Stromal cell of bone marrow (primary cell): ENCODE measurements at regions not wholly inside any gene's neighbourhood (a gene's known extent, or its start where the extent isn't known, plus 50 kb on each side); places are given as distances from the start of the nearest gene placed in this dataset.

Experiments
- DNase-seq: peaks from one replicate; pipeline ENCODE4 v3.0.0-alpha.2; 2012; ENCODE audit warnings: low read depth

- DNase-seq, result no peak
Observed at GRCh38 chr11:19336331-19336730, 95.6 kb upstream of the E2F8 start.

- no peak for DNase-seq
Observed at GRCh38 chr11:19332476-19332875, 91.7 kb upstream of the E2F8 start.

- DNase-seq, result no peak
Observed at GRCh38 chr11:19330416-19330815, 89.7 kb upstream of the E2F8 start.

GRCh38 chr11:19329970-19330369, 89.2 kb upstream of the E2F8 start:
- DNase-seq, result no peak

- DNase-seq, result no peak
Observed at GRCh38 chr11:19328586-19329311, 88.0 kb upstream of the E2F8 start.

GRCh38 chr11:19327280-19327679, 86.5 kb upstream of the E2F8 start:
- no peak for DNase-seq

GRCh38 chr11:19326499-19326898, 85.8 kb upstream of the E2F8 start:
- DNase-seq, result no peak

GRCh38 chr11:19323502-19323901, 82.8 kb upstream of the E2F8 start:
- DNase-seq, result no peak

- DNase-seq, result no peak
Observed at GRCh38 chr11:19321351-19321750, 80.6 kb upstream of the E2F8 start.

GRCh38 chr11:19320827-19321226, 80.1 kb upstream of the E2F8 start:
- DNase-seq, result peak; percentile 40

GRCh38 chr11:19316434-19316833, 75.7 kb upstream of the E2F8 start:
- DNase-seq, result peak; percentile 28

GRCh38 chr11:19315511-19315910, 74.8 kb upstream of the E2F8 start:
- DNase-seq, result no peak

- DNase-seq, result no peak
Observed at GRCh38 chr11:19313140-19313539, 72.4 kb upstream of the E2F8 start.

GRCh38 chr11:19311308-19312030, 70.7 kb upstream of the E2F8 start:
- DNase-seq, result peak; percentile 42

GRCh38 chr11:19307498-19307897, 66.8 kb upstream of the E2F8 start:
- DNase-seq, result no peak

GRCh38 chr11:19306179-19306944, 65.6 kb upstream of the E2F8 start:
- no peak for DNase-seq

GRCh38 chr11:19301361-19301760, 60.6 kb upstream of the E2F8 start:
- no peak for DNase-seq

GRCh38 chr11:19294444-19294843, 53.7 kb upstream of the E2F8 start:
- no peak for DNase-seq

- DNase-seq, result no peak
Observed at GRCh38 chr11:19291064-19291463, 50.3 kb upstream of the E2F8 start.
